ENCODE measurements at regions not wholly inside any gene's neighbourhood (a gene's known extent, or its start where the extent isn't known, plus 50 kb on each side); places are given as distances from the start of the nearest gene placed in this dataset.

DNA sequence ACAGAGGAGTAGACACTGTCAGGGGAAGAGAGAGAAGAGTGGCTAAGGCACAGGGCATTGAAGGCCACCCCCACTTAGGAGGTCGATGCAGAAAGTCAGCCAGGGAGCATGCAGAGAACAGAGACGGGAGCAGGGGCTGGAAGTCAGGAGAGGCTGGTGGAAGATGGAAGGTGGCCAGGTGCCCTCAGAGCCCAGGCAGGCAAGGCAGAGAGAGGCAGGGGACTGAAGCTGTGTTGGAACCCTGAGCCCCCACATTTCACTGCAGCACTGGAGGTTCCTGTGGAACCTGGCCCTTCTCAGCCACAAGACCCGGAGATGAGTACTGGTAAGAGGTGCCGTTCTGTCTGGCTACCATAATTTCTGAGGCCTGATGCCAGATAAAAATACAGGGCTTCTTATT, 238.3 kb upstream of the NCAM1 start:
- no peak overlapping the region for H3K4me3 ChIP-seq (ENCODE audit: low read depth, low read length)
- DNase-seq (ENCODE audit: low read depth) = no peak
- H3K27me3 ChIP-seq (ENCODE audit: control insufficient read depth, insufficient read depth, low read length) = no peaks in the 10 kb centered on the region
- TF ChIP-seq, protein P1, sequence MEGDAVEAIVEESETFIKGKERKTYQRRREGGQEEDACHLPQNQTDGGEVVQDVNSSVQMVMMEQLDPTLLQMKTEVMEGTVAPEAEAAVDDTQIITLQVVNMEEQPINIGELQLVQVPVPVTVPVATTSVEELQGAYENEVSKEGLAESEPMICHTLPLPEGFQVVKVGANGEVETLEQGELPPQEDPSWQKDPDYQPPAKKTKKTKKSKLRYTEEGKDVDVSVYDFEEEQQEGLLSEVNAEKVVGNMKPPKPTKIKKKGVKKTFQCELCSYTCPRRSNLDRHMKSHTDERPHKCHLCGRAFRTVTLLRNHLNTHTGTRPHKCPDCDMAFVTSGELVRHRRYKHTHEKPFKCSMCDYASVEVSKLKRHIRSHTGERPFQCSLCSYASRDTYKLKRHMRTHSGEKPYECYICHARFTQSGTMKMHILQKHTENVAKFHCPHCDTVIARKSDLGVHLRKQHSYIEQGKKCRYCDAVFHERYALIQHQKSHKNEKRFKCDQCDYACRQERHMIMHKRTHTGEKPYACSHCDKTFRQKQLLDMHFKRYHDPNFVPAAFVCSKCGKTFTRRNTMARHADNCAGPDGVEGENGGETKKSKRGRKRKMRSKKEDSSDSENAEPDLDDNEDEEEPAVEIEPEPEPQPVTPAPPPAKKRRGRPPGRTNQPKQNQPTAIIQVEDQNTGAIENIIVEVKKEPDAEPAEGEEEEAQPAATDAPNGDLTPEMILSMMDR (IDR thresholded peaks at IDR 0.05; ENCODE audit: insufficient read depth, low read length, poor library complexity, severe bottlenecking) = no peak
- no peaks in the 10 kb centered on the region for H3K36me3 ChIP-seq (ENCODE audit: control insufficient read depth, insufficient read depth, low read length)

DNA sequence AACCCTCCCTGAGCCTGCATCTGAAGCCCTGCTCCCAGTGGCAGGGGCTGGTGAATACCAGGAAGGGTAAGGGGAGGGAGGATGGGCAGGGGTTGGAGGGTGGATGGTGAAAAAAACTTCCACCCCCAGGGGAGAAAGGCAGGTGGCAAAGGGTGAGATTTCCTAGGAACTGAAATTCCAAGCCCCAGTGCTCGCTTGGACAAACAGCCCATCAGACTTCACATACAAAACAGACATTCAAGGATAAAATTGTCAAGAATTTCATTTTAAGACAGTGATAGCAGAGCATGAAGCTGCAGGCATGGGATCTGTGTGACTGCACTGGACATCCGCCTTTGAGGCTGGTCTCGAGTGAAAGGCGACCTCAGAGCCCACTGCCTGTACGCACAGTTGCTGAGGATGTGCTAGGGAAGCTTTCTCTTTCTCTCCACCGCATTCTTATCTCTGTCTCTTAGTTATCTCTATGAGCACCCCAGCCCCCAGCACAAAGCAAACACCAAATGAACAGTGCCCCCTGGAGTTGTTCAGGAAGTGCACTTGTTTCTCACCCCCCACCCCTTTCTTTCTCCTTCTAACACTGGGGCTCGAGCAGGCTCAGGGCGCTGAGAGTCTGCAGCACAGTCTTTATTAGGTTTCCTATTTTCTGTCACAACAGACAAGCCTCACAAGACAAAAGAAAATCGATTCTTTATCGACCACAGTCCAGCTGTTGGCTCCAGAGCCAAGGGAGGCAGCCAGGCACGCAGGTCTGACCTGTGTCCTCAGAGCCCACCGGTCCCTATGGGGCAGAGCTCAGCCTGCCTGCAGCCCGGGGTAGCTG, 237.3 kb upstream of the NCAM1 start:
- DNase-seq (ENCODE audit: low read depth) = no peak
- H3K27me3 ChIP-seq (ENCODE audit: control insufficient read depth, insufficient read depth, low read length) = no peaks in the 10 kb centered on the region
- H3K4me3 ChIP-seq (ENCODE audit: low read depth, low read length) = no peak overlapping the region
- TF ChIP-seq, protein P1 (IDR thresholded peaks at IDR 0.05; ENCODE audit: insufficient read depth, low read length, poor library complexity, severe bottlenecking) = no peak
- H3K36me3 ChIP-seq (ENCODE audit: control insufficient read depth, insufficient read depth, low read length) = no peaks in the 10 kb centered on the region

DNA sequence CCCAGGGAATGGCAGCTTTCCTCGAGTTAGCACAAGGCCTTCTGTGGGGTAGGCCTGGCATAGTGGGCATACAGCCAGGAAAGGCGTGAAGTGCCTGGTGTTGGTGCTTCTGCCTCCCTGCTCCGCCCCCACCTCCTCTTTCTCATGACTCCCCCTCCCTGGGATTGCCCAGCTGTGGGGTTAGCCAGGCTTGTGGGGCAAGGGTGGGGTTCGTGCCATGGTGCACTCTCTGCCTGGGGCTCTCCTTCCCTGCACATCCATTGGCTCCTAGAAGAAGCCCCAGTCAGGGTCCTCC, 236.8 kb upstream of the NCAM1 start:
- no peaks in the 10 kb centered on the region for H3K36me3 ChIP-seq (ENCODE audit: control insufficient read depth, insufficient read depth, low read length)
- DNase-seq (ENCODE audit: low read depth) = no peak
- TF ChIP-seq, protein P1 (IDR thresholded peaks at IDR 0.05; ENCODE audit: insufficient read depth, low read length, poor library complexity, severe bottlenecking) = no peak
- no peak overlapping the region for H3K4me3 ChIP-seq (ENCODE audit: low read depth, low read length)
- no peaks in the 10 kb centered on the region for H3K27me3 ChIP-seq (ENCODE audit: control insufficient read depth, insufficient read depth, low read length)

GRCh38 chr11:112725636-112726035, 235.6 kb upstream of the NCAM1 start:
- no peak for DNase-seq (ENCODE audit: low read depth)
- Histone ChIP-seq H3K27me3 (ENCODE audit: control insufficient read depth, insufficient read depth, low read length) (no peaks in the 10 kb centered on the region), H3K4me3 (ENCODE audit: low read depth, low read length) (no peak overlapping the region), H3K36me3 (ENCODE audit: control insufficient read depth, insufficient read depth, low read length) (no peaks in the 10 kb centered on the region)
- TF ChIP-seq, protein P1 (IDR thresholded peaks at IDR 0.05; ENCODE audit: insufficient read depth, low read length, poor library complexity, severe bottlenecking) = no peak

DNA sequence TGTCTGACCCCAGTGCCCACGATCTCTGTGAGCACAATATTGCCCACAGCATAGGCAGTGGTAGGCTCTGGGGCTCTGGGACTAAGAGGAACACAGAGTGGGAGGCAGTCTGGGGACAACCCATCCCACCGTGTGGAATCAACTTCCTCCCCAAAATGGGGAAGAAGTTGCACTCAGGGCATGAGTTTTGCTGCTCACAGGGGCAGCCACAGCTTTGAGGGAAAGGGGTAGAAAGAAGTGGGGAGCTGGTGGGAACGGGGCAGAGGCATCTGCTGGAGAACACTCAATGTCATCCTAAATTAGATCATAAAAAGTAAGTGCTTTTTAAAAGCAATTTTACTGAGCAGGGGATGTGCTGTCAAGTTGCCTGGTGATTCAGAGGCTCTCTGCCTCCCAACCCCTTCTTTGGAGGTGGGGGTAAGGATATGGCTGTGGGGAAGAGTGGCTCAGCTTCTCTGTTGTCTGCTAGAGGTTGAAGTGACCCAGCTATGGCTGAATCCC, 233.8 kb upstream of the NCAM1 start:
- TF ChIP-seq, protein P1 (IDR thresholded peaks at IDR 0.05; ENCODE audit: insufficient read depth, low read length, poor library complexity, severe bottlenecking) = no peak
- no peaks in the 10 kb centered on the region for H3K27me3 ChIP-seq (ENCODE audit: control insufficient read depth, insufficient read depth, low read length)
- H3K4me3 ChIP-seq (ENCODE audit: low read depth, low read length) = no peak overlapping the region
- H3K36me3 ChIP-seq (ENCODE audit: control insufficient read depth, insufficient read depth, low read length) = no peaks in the 10 kb centered on the region
- no peak for DNase-seq (ENCODE audit: low read depth)

GRCh38 chr11:112728288-112728687, 232.9 kb upstream of the NCAM1 start:
- TF ChIP-seq, protein P1 (IDR thresholded peaks at IDR 0.05; ENCODE audit: insufficient read depth, low read length, poor library complexity, severe bottlenecking) = no peak
- H3K4me3 ChIP-seq (ENCODE audit: low read depth, low read length) = no peak overlapping the region
- no peaks in the 10 kb centered on the region for H3K36me3 ChIP-seq (ENCODE audit: control insufficient read depth, insufficient read depth, low read length)

More at GRCh38 chr11:112728288-112728687, 232.9 kb upstream of the NCAM1 start:
- no peaks in the 10 kb centered on the region for H3K27me3 ChIP-seq (ENCODE audit: control insufficient read depth, insufficient read depth, low read length)
- DNase-seq (ENCODE audit: low read depth) = no peak
